HAP-1 (cell line): ENCODE measurements at regions not wholly inside any gene's neighbourhood (a gene's known extent, or its start where the extent isn't known, plus 50 kb on each side); places are given as distances from the start of the nearest gene placed in this dataset.

ENCODE experiments used
- DNase-seq, 2 experiments: peaks; one replicate each; pipeline ENCODE4 v3.0.0-alpha.2; 2016 to 2020; ENCODE audit warnings: low spot score in 2 of 2
- H3K27me3 ChIP-seq: fragments of 250-450 bp; sonication (Bioruptor Pico); 2 replicates; pipeline ENCODE4 v1.5.1; 2020; ENCODE audit warnings: low read depth, mild to moderate bottlenecking, moderate library complexity
- H3K36me3 ChIP-seq: fragments of 250-450 bp; sonication (Bioruptor Pico); replicated peaks from 2 replicates; pipeline ENCODE4 v1.5.1; 2020; ENCODE audit warnings: mild to moderate bottlenecking
- H3K4me1 ChIP-seq: fragments of 250-450 bp; sonication (Bioruptor Pico); 2 replicates; pipeline ENCODE4 v1.5.1; 2020; ENCODE audit warnings: mild to moderate bottlenecking
- H3K4me3 ChIP-seq: fragments of 250-450 bp; sonication (Bioruptor Pico); 2 replicates; pipeline ENCODE4 v1.5.1; 2020; ENCODE audit warnings: mild to moderate bottlenecking, moderate library complexity
- H3K9me3 ChIP-seq: fragments of 250-450 bp; sonication (Bioruptor Pico); 2 replicates; pipeline ENCODE4 v1.5.1; 2020; ENCODE audit warnings: mild to moderate bottlenecking, moderate library complexity
- in situ Hi-C: fragments of 300-500 bp; cut with MboI; formaldehyde crosslinking; loops from 3 replicates; pipeline ENCODE4 v1.14.3; 2020; ENCODE audit warnings: low sequenced_read_pairs, inconsistent platforms, mixed read lengths

GRCh38 chr4:63817196-63817865 lies 591.9 kb downstream of the TECRL start:
- in situ Hi-C loops: no loop called here

DNA sequence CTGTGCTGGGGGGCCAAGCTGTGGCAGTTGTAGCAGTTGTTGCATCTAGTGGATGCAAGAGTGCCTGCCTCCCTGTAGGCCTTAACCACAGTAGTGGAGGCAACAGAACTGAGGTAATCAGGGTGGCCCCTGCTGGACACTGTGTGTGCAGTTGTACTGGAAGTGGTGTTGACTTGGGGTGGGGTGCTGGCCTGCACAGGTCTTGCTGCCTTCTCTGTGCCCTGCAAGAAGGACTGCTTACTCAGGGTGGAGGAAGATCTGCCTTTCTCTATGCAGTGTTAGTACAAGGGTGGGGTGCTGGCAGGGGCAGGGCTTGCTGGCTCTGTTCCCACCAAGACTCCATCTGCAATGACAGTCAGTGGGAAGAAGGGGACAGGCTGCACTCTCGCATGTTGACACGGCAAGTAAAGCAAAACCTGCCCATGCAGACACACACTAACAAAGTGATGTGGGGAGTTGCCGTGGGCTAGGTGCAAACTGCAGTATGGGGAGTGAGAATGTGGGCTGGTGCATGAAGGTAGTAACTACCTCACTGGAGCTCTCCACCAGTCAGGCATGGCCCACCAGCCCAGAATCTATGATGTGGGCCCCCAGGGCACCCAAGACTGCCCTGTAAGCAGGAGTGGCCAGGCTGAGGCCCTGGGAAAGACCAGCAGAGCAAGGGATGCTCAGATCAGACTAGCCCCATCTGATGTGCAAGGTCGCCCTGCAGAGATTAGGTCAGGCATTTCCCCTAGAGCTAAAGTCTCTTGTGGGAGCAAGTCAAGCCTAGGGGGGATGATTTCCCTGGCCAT lies 594.9 kb downstream of the TECRL start:
- H3K36me3 ChIP-seq: no peaks in the 10 kb centered on the region
- in situ Hi-C loops: no loop called here
- H3K4me3 ChIP-seq: no peak overlapping the region
- DNase-seq: no peak
- H3K4me1 ChIP-seq: no peaks in the 10 kb centered on the region
- H3K27me3 ChIP-seq: no peaks in the 10 kb centered on the region
- H3K9me3 ChIP-seq: no peaks in the 10 kb centered on the region

More at GRCh38 chr4:63817196-63817865, 591.9 kb downstream of the TECRL start:
- H3K4me1 ChIP-seq: no peaks in the 10 kb centered on the region
- no peaks in the 10 kb centered on the region for H3K9me3 ChIP-seq
- no peak for DNase-seq
- no peak overlapping the region for H3K4me3 ChIP-seq
- H3K27me3 ChIP-seq: no peaks in the 10 kb centered on the region
- H3K36me3 ChIP-seq: no peaks in the 10 kb centered on the region

DNA sequence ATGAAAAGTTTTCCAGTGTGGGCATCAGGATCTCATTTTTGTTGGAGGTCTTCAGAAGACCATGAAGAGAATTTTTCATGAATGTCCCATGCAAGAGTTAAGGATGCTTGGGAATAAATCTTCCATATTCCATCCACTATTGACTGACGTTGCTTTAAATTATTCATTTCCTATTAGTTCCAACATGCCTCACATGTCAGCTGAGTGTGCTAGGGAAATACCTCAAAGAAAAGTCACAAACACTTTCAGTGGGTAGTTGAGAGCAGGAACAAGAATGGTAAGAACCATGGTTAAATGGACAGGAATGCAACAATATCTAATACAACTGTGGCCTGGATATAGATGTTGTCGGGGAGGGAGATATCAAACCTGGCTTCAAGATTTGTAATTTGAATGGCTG lies 610.1 kb downstream of the TECRL start:
- no peaks in the 10 kb centered on the region for H3K4me1 ChIP-seq
- in situ Hi-C loops: no loop called here
- no peaks in the 10 kb centered on the region for H3K9me3 ChIP-seq
- H3K4me3 ChIP-seq: no peak overlapping the region
- no peaks in the 10 kb centered on the region for H3K27me3 ChIP-seq
- DNase-seq: no peak
- H3K36me3 ChIP-seq: no peaks in the 10 kb centered on the region

GRCh38 chr4:63795301-63795700 lies 613.9 kb downstream of the TECRL start:
- H3K4me1 ChIP-seq: no peaks in the 10 kb centered on the region
- no peaks in the 10 kb centered on the region for H3K36me3 ChIP-seq
- in situ Hi-C loops: no loop called here
- H3K4me3 ChIP-seq: no peak overlapping the region
- DNase-seq: no peak
- H3K27me3 ChIP-seq: no peaks in the 10 kb centered on the region
- H3K9me3 ChIP-seq: no peaks in the 10 kb centered on the region

DNA sequence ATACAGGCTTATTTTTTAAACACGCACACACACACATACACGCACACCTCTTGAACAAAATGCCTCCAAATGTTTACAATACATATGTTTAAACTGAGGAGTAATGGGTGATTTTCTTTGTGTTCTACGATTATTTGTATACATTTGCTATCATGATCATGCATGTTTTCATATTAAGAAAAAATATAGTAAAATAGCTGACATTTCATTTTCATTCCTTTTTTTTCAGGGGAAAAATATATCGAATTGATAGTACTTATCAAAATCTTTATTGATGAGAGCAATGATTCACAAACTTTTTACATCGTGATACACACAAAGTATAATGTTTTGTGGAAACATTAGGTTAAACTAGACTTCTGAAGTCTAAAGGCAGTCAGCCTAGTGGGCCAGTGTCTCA lies 618.9 kb downstream of the TECRL start:
- no peak for DNase-seq
- H3K4me1 ChIP-seq: no peaks in the 10 kb centered on the region
- in situ Hi-C loops: no loop called here
- H3K4me3 ChIP-seq: no peak overlapping the region
- no peaks in the 10 kb centered on the region for H3K36me3 ChIP-seq
- no peaks in the 10 kb centered on the region for H3K9me3 ChIP-seq
- H3K27me3 ChIP-seq: no peaks in the 10 kb centered on the region

- in situ Hi-C loops: no loop called here
- no peak for DNase-seq
- Histone ChIP-seq H3K9me3 (no peaks in the 10 kb centered on the region), H3K4me3 (no peak overlapping the region), H3K36me3 (no peaks in the 10 kb centered on the region), H3K27me3 (no peaks in the 10 kb centered on the region), H3K4me1 (no peaks in the 10 kb centered on the region)
Measured at GRCh38 chr4:63788271-63788670, 621.0 kb downstream of the TECRL start.

DNA sequence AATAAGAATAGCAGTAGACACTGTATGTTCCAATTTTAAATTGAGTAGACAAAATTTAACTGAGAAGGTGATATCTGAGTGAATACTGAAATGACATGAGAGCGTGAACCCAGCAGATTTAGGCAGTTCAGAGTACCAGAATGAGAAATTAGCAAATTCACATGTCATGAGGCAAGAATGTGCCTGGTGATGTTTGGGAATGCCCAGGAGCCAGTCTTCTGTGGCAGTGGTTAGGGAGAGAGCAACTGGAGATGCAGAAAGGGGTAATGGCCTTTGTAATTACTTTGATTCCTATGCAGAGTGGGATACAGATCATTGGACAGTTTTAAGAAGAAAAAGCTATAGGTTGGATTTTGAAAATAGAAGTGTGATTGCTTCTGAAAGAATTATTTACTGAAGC lies 621.9 kb downstream of the TECRL start:
- Histone ChIP-seq H3K4me3 (no peak overlapping the region), H3K4me1 (no peaks in the 10 kb centered on the region), H3K9me3 (no peaks in the 10 kb centered on the region), H3K27me3 (no peaks in the 10 kb centered on the region), H3K36me3 (no peaks in the 10 kb centered on the region)
- in situ Hi-C loops: no loop called here
- DNase-seq: no peak

DNA sequence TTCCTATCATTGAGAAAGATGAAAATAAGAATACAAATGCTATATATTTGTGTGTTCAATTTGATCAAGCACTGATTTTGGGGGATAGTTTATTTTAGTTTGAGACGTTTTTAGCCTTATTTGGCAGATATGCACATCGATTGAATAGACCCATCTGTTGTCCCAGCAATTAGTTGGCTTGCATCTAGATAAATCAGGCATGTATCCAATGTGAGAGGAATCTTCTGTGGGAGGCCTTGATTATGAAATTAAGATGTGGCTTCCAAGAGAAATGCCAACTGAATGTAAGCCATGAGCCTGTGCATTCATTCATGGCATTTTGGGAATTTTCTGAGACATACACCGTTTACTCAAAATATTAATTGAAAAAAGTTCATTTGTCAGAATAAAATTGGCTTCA lies 623.1 kb downstream of the TECRL start:
- Histone ChIP-seq H3K36me3 (no peaks in the 10 kb centered on the region), H3K9me3 (no peaks in the 10 kb centered on the region), H3K27me3 (no peaks in the 10 kb centered on the region), H3K4me3 (no peak overlapping the region), H3K4me1 (no peaks in the 10 kb centered on the region)
- DNase-seq: no peak
- in situ Hi-C loops: no loop called here

DNA sequence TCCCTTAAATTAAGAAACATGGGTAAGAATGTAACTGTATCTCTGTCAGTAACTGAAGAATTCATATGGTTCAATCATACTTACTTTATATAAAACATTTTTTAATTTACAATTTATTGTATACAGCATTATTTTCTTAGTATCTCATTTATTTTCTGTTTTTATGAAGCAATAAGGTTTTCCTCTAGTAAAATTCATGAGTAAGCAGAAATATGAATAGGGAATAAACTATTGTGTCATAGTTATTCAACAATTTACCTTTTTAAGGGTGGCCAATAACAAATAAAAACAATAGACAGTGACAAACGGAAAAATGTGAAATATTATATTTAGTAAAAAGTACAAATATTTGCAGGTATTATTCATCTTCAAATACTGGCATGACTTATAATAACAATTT lies 624.4 kb downstream of the TECRL start:
- no peaks in the 10 kb centered on the region for H3K36me3 ChIP-seq
- H3K4me1 ChIP-seq: no peaks in the 10 kb centered on the region
- no peak for DNase-seq
- H3K4me3 ChIP-seq: no peak overlapping the region
- in situ Hi-C loops: no loop called here
- no peaks in the 10 kb centered on the region for H3K27me3 ChIP-seq
- H3K9me3 ChIP-seq: no peaks in the 10 kb centered on the region

DNA sequence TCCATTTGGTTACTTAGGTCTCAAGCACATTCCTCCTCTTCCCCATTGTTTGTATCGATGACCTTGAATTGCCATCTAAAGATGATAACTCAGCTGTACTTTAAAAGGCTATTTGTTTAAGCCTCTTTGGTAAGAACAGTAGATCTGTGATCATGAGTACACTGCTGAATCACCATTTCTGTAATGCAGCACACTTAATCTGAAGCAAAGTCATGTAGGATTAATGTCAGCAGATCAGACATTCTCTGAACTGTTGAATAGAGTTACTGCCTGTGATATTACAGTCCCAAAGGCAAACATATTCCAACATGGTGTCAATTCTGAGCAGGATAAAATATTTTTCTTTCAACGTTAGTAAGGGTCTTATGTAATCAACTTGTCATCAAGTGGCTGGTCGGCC lies 631.6 kb downstream of the TECRL start:
- H3K4me1 ChIP-seq: no peaks in the 10 kb centered on the region
- no peak overlapping the region for H3K4me3 ChIP-seq
- in situ Hi-C loops: no loop called here
- DNase-seq: no peak
- H3K27me3 ChIP-seq: no peaks in the 10 kb centered on the region
- no peaks in the 10 kb centered on the region for H3K36me3 ChIP-seq
- no peaks in the 10 kb centered on the region for H3K9me3 ChIP-seq

DNA sequence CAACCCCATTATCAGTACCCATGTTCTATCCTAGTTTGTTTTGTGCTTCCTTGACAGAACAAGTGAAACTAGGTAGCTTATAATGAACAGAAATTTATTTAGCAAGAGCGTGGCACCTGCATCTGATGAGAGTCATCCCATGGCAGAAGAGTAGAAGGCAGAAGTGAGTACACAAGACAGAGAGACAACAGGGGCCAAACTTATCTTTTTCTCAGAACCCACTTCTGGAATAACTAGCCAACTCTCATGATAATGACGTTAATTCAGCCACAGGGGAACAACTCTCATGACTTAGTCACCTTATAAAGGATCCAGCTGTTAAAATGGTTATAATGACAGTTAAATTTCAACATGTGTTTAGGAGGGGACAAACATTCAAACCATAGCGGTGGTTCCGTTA lies 644.9 kb downstream of the TECRL start:
- Histone ChIP-seq H3K27me3 (no peaks in the 10 kb centered on the region), H3K36me3 (no peaks in the 10 kb centered on the region), H3K4me3 (no peak overlapping the region), H3K9me3 (no peaks in the 10 kb centered on the region), H3K4me1 (no peaks in the 10 kb centered on the region)
- in situ Hi-C loops: no loop called here
- DNase-seq: no peak

DNA sequence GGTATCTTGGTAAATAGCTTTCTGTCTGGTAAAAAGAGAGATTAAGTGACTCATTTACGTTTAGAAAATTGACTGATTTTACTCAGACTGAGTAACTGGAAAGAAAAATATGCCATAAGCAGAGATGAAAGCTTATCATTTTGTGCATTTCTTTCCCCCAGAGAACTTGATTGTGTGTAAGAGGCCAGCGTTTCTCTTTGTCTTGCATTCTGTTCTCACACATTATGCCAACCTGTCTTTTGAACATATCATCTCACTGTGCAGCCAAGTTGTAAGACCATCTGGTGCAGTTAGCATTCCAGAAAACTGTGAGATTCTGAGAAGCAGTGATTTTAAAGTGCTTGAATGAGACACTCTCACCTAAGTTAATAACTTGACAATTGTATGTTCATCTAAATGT lies 651.3 kb downstream of the TECRL start:
- Histone ChIP-seq H3K36me3 (no peaks in the 10 kb centered on the region), H3K27me3 (no peaks in the 10 kb centered on the region), H3K4me3 (no peak overlapping the region), H3K9me3 (no peaks in the 10 kb centered on the region), H3K4me1 (no peaks in the 10 kb centered on the region)
- no peak for DNase-seq
- in situ Hi-C loops: no loop called here

DNA sequence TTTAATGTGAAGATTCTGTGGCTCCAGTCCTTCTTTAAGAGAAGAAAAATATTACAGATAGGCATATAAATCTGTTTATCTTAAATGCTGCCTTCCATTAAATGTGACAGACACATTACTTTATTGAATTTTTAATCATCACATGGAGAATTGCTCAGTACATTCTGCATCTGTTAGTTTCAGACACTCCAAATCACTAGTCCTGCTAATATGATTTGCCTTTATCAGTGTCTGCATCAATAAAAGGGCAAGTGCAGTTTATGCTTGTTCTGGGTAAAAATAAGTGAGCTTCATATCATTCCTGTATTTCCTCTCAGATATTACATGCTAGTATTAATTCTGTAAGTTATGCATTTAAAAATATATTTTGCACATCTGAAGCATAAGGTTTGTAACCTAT lies 666.4 kb downstream of the TECRL start:
- DNase-seq: no peak
- no peaks in the 10 kb centered on the region for H3K36me3 ChIP-seq
- H3K9me3 ChIP-seq: no peaks in the 10 kb centered on the region
- H3K27me3 ChIP-seq: no peaks in the 10 kb centered on the region
- no peak overlapping the region for H3K4me3 ChIP-seq
- no peaks in the 10 kb centered on the region for H3K4me1 ChIP-seq
- in situ Hi-C loops: no loop called here

GRCh38 chr4:63729519-63729918 lies 679.7 kb downstream of the TECRL start:
- DNase-seq: no peak
- Histone ChIP-seq H3K4me3 (no peak overlapping the region), H3K4me1 (no peaks in the 10 kb centered on the region), H3K9me3 (no peaks in the 10 kb centered on the region), H3K27me3 (no peaks in the 10 kb centered on the region), H3K36me3 (no peaks in the 10 kb centered on the region; the same call in 1 of the 2 replicates)
- in situ Hi-C loops: no loop called here
